ENCODE measurements at regions not wholly inside any gene's neighbourhood (a gene's known extent, or its start where the extent isn't known, plus 50 kb on each side); places are given as distances from the start of the nearest gene placed in this dataset.

- TF ChIP-seq ZNF274 (IDR thresholded peaks at IDR 0.05; ENCODE audit: borderline replicate concordance, extremely low read depth, low read length) (no peak), JUN (IDR thresholded peaks at IDR 0.05; ENCODE audit: low read depth, low read length) (no peak), BCL11A (IDR thresholded peaks at IDR 0.05; ENCODE audit: low read depth in 2 of 2, low read length in 2 of 2) (no peak), YY1 (IDR thresholded peaks at IDR 0.05; ENCODE audit: low read depth, low read length) (no peak)
Measured at GRCh38 chr22:26851125-26851524, 193.7 kb downstream of the MIAT start (continued).

Measured in H1 (cell line).